ENCODE measurements at regions not wholly inside any gene's neighbourhood (a gene's known extent, or its start where the extent isn't known, plus 50 kb on each side); places are given as distances from the start of the nearest gene placed in this dataset.

DNA sequence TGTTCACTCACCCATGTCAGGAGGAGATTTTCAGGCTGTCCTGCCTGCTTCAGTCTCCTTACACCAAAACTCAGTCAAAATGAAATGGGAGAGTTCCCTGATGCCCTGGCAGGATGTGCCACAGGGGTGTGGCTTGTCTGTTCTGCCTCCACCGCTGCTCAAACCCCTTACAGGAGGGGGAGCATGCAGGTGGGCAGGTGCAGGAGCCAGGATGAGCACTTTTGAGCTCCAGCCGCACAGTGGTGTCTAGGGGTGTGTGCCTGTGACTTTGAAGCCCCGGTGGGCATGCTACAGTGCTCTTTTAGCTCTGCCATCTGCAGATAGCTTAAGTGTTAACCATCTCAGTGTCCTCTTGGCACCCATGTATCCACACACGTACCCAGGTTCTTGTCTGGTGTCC is 71.9 kb upstream of the IPO5 start:
- Histone ChIP-seq H3K36me3 (no peaks in the 10 kb centered on the region), H3K27me3 (no peaks in the 10 kb centered on the region), H3K9me3 (no peaks in the 10 kb centered on the region), H3K27ac (no peak overlapping the region), H3K4me3 (no peak overlapping the region), H3K4me1 (no peaks in the 10 kb centered on the region)
- intact Hi-C loops (cut with DNase I): no loop called here
- DNase-seq: no peak
- no peak for ATAC-seq
- TF ChIP-seq, protein P1, sequence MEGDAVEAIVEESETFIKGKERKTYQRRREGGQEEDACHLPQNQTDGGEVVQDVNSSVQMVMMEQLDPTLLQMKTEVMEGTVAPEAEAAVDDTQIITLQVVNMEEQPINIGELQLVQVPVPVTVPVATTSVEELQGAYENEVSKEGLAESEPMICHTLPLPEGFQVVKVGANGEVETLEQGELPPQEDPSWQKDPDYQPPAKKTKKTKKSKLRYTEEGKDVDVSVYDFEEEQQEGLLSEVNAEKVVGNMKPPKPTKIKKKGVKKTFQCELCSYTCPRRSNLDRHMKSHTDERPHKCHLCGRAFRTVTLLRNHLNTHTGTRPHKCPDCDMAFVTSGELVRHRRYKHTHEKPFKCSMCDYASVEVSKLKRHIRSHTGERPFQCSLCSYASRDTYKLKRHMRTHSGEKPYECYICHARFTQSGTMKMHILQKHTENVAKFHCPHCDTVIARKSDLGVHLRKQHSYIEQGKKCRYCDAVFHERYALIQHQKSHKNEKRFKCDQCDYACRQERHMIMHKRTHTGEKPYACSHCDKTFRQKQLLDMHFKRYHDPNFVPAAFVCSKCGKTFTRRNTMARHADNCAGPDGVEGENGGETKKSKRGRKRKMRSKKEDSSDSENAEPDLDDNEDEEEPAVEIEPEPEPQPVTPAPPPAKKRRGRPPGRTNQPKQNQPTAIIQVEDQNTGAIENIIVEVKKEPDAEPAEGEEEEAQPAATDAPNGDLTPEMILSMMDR (IDR thresholded peaks at IDR 0.05): no peak

DNA sequence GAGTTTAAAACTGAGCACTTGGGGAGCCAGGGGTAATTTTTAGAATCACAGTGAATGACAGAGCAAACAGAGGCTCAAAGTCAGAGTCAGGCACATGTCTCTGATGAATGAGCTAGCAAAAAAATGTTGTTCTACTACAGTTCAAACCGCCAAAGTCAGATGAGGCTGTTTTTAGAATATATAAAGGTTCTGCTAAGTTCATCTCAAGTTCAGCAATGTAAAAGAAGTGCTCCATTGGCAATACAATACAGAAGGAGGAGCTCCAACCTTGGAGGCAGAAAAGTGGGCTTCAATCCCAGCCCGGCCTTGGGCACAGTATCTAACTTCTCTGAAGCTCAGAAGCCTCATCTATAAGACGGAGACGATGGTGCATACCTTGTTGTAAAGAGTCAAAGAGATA is 70.1 kb upstream of the IPO5 start:
- DNase-seq (no peak), ATAC-seq (no peak)
- Histone ChIP-seq H3K27me3 (no peaks in the 10 kb centered on the region), H3K9me3 (no peaks in the 10 kb centered on the region), H3K36me3 (no peaks in the 10 kb centered on the region), H3K4me1 (no peaks in the 10 kb centered on the region), H3K27ac (no peak overlapping the region), H3K4me3 (no peak overlapping the region)
- intact Hi-C loops (cut with DNase I): no loop called here
- TF ChIP-seq, protein P1 (IDR thresholded peaks at IDR 0.05): no peak

DNA sequence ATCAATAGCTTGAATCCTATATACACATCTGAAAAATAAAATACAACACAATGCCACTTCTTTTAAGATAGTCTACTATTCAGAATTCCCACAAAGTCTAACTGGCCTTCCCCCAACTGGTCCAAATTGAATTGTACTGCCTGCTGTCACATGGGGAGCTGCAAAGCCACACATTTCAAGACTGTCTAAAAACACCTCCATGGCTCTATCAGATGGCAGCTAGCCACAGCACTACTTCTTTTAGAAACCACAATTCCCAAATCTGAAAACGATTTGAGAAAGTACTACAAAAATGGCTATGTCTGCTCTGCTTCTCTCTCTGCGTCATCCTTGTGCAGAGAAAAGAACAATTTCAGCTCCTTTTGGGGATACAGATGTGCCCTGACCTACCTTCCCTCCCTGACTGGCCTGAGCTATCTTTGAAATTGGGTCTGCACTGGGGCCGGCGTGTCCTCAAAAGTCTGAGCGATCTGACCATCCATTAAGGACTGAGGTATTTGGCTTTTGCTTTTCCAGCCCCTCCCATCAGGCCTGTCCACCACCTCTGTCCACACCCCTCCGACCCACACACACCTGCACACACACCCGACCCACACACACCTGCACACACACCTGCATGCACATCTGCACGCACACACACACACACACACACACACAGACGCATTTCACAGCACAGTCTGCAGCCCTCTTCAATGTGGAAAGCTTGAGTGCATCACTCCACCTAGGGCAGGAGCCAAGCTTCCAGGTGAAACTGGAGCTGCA is 68.6 kb upstream of the IPO5 start:
- ATAC-seq: no peak
- Histone ChIP-seq H3K4me3 (no peak overlapping the region), H3K9me3 (no peaks in the 10 kb centered on the region), H3K27me3 (no peaks in the 10 kb centered on the region), H3K4me1 (no peaks in the 10 kb centered on the region), H3K27ac (no peak overlapping the region), H3K36me3 (no peaks in the 10 kb centered on the region)
- TF ChIP-seq, protein P1 (IDR thresholded peaks at IDR 0.05): no peak
- no peak for DNase-seq
- intact Hi-C loops (cut with DNase I): no loop called here

DNA sequence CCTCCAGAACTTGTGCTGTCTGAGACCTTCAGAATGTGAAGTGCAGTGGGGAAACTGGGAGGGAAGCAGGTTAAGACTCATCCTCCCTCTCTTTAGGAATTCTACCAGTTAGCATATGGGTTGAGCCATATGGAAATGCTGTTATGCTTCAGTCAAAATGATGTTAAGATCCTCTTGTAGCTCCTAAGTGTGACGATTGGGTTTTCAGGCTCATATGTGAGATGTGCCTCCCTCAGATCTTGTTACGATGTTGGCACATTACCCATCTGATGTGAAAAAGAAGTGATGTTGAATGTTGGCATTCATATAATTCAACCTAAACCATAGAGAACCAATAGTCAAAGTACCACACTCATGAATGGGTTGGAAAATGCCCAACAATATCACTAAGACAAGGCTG is 67.8 kb upstream of the IPO5 start:
- intact Hi-C loops (cut with DNase I): no loop called here
- ATAC-seq (no peak), DNase-seq (no peak)
- Histone ChIP-seq H3K4me3 (no peak overlapping the region), H3K27me3 (no peaks in the 10 kb centered on the region), H3K27ac (no peak overlapping the region), H3K9me3 (no peaks in the 10 kb centered on the region), H3K36me3 (no peaks in the 10 kb centered on the region), H3K4me1 (no peaks in the 10 kb centered on the region)
- TF ChIP-seq, protein P1 (IDR thresholded peaks at IDR 0.05): no peak

DNA sequence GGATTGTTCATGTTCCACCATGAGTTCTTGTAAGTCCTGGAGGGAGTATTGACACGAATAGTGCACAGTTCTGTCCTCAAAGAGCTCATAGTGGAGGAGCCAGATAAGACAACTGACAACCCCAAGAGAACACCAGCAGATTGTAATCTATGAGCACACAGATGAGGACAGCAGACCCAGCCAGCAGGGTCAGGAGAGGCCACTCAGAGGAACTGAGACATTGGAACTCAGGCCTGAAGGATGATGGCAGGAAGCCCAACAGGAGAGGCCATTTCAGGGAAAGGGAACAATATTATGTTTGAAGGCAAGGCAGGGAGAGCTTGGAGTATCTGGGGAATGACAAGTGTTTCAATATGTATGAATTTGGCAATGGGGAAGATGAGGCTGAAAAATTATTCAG is 63.7 kb upstream of the IPO5 start:
- H3K4me1 ChIP-seq: no peaks in the 10 kb centered on the region
- H3K4me3 ChIP-seq: no peak overlapping the region
- no peaks in the 10 kb centered on the region for H3K27me3 ChIP-seq
- intact Hi-C loops (cut with DNase I): no loop called here
- no peak overlapping the region for H3K27ac ChIP-seq
- no peaks in the 10 kb centered on the region for H3K36me3 ChIP-seq
- no peak for ATAC-seq
- TF ChIP-seq, protein P1 (IDR thresholded peaks at IDR 0.05): no peak
- no peak for DNase-seq
- peaks cover 0 to 5% of the 10 kb centered on the region in 2 donors for H3K9me3 ChIP-seq
